ENCODE measurements at regions not wholly inside any gene's neighbourhood (a gene's known extent, or its start where the extent isn't known, plus 50 kb on each side); places are given as distances from the start of the nearest gene placed in this dataset.

DNA sequence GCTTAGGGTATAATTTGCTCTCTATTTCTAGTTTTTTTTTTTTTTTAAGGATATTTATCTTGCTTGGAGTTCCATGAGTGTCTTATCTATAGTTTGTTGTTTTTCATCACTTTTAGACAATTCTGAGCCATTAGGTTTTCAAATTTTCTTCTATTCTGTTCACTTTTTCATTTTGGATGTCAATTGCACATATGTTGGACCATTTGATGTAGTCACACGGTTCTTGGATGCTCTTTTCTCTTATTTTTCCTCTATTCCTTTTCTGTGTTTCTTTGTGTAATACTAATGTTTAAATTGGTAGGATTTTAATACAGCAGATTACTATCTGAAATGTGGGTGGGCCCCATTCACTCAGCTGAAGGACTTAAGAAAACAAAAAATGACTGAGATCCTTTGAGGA is 292.6 kb downstream of the CALCRL start:
- Histone ChIP-seq H4K20me1 (ENCODE audit: insufficient read depth, low read length) (no peaks in the 10 kb centered on the region), H3K4me2 (ENCODE audit: low read length) (no peak overlapping the region), H3K79me2 (ENCODE audit: insufficient read depth, low read length) (no peaks in the 10 kb centered on the region), H3K27me3 (ENCODE audit: insufficient read depth, low read length) (no peaks in the 10 kb centered on the region), H3K27ac (ENCODE audit: low read depth, low read length, poor library complexity, severe bottlenecking) (no peak overlapping the region), H3K9me2 (ENCODE audit: low read depth, low read length) (no peaks in the 10 kb centered on the region), H3K9me3 (ENCODE audit: low read length) (no peaks in the 10 kb centered on the region), H2AFZ (ENCODE audit: low read length) (no peak overlapping the region), H3K4me3 (ENCODE audit: low read depth, low read length, poor library complexity, severe bottlenecking) (no peak overlapping the region), H3K36me3 (ENCODE audit: insufficient read depth, low read length) (no peaks in the 10 kb centered on the region), H3K4me1 (ENCODE audit: insufficient read depth, low read length, severe bottlenecking) (no peaks in the 10 kb centered on the region), H3K9ac (ENCODE audit: low read length) (no peak overlapping the region), H3F3A (ENCODE audit: insufficient read depth, low read length) (no peaks in the 10 kb centered on the region)
- TF ChIP-seq EZH2 (IDR thresholded peaks at IDR 0.05; ENCODE audit: borderline replicate concordance, low read length) (no peak), CTCF (IDR thresholded peaks at IDR 0.05; ENCODE audit: low read length) (no peak)

- H3K9ac ChIP-seq (ENCODE audit: low read length), result no peak overlapping the region
- H3K27me3 ChIP-seq (ENCODE audit: insufficient read depth, low read length), result no peaks in the 10 kb centered on the region
- no peaks in the 10 kb centered on the region for H3F3A ChIP-seq (ENCODE audit: insufficient read depth, low read length)
- no peak overlapping the region for H3K4me3 ChIP-seq (ENCODE audit: low read depth, low read length, poor library complexity, severe bottlenecking)
- no peak for TF ChIP-seq EZH2 (IDR thresholded peaks at IDR 0.05; ENCODE audit: borderline replicate concordance, low read length)
- no peak for TF ChIP-seq CTCF (IDR thresholded peaks at IDR 0.05; ENCODE audit: low read length)
- H3K9me3 ChIP-seq (ENCODE audit: low read length), result no peaks in the 10 kb centered on the region
- H3K9me2 ChIP-seq (ENCODE audit: low read depth, low read length), result no peaks in the 10 kb centered on the region
- no peak overlapping the region for H3K4me2 ChIP-seq (ENCODE audit: low read length)
- H2AFZ ChIP-seq (ENCODE audit: low read length), result no peak overlapping the region
- H3K27ac ChIP-seq (ENCODE audit: low read depth, low read length, poor library complexity, severe bottlenecking), result no peak overlapping the region
- no peaks in the 10 kb centered on the region for H3K4me1 ChIP-seq (ENCODE audit: insufficient read depth, low read length, severe bottlenecking)
- no peaks in the 10 kb centered on the region for H3K79me2 ChIP-seq (ENCODE audit: insufficient read depth, low read length)
- H4K20me1 ChIP-seq (ENCODE audit: insufficient read depth, low read length), result no peaks in the 10 kb centered on the region
- H3K36me3 ChIP-seq (ENCODE audit: insufficient read depth, low read length), result no peaks in the 10 kb centered on the region
Measured at GRCh38 chr2:187150670-187151069, 297.4 kb downstream of the CALCRL start.

GRCh38 chr2:187148059-187148714 is 299.2 kb upstream of the ZSWIM2 start:
- Histone ChIP-seq H3K9me2 (ENCODE audit: low read depth, low read length) (no peaks in the 10 kb centered on the region), H3K27me3 (ENCODE audit: insufficient read depth, low read length) (no peaks in the 10 kb centered on the region), H3K27ac (ENCODE audit: low read depth, low read length, poor library complexity, severe bottlenecking) (no peak overlapping the region), H3K9ac (ENCODE audit: low read length) (no peak overlapping the region), H3F3A (ENCODE audit: insufficient read depth, low read length) (no peaks in the 10 kb centered on the region), H3K4me3 (ENCODE audit: low read depth, low read length, poor library complexity, severe bottlenecking) (no peak overlapping the region), H3K4me2 (ENCODE audit: low read length) (no peak overlapping the region), H3K9me3 (ENCODE audit: low read length) (no peaks in the 10 kb centered on the region), H3K79me2 (ENCODE audit: insufficient read depth, low read length) (no peaks in the 10 kb centered on the region), H2AFZ (ENCODE audit: low read length) (no peak overlapping the region), H3K4me1 (ENCODE audit: insufficient read depth, low read length, severe bottlenecking) (no peaks in the 10 kb centered on the region), H4K20me1 (ENCODE audit: insufficient read depth, low read length) (no peaks in the 10 kb centered on the region), H3K36me3 (ENCODE audit: insufficient read depth, low read length) (no peaks in the 10 kb centered on the region)
- TF ChIP-seq CTCF (IDR thresholded peaks at IDR 0.05; ENCODE audit: low read length) (no peak), EZH2 (IDR thresholded peaks at IDR 0.05; ENCODE audit: borderline replicate concordance, low read length) (no peak)
